Adipocyte (in vitro differentiated cells): ENCODE measurements at regions not wholly inside any gene's neighbourhood (a gene's known extent, or its start where the extent isn't known, plus 50 kb on each side); places are given as distances from the start of the nearest gene placed in this dataset.

ENCODE experiments used
- DNase-seq: peaks from one replicate; pipeline ENCODE4 v3.0.0-alpha.2; 2015; ENCODE audit warnings: low read depth
- H3K27me3 ChIP-seq: replicated peaks from 2 replicates; pipeline ENCODE4 v1.7.0; 2013; ENCODE audit warnings: mild to moderate bottlenecking, low read length, moderate library complexity; ENCODE audit not compliant: control insufficient read depth, insufficient read depth
- H3K36me3 ChIP-seq: 2 replicates; pipeline ENCODE4 v1.7.0; 2013; ENCODE audit warnings: low read length, mild to moderate bottlenecking, moderate library complexity; ENCODE audit not compliant: control insufficient read depth, insufficient read depth, severe bottlenecking
- H3K4me1 ChIP-seq: 2 replicates; pipeline ENCODE4 v1.7.0; 2013; ENCODE audit warnings: mild to moderate bottlenecking, low read length, moderate library complexity; ENCODE audit not compliant: control insufficient read depth, insufficient read depth
- H3K4me3 ChIP-seq: 2 replicates; pipeline ENCODE4 v1.7.0; 2013; ENCODE audit warnings: mild to moderate bottlenecking, low read length, moderate library complexity
- H3K9ac ChIP-seq: 2 replicates; pipeline ENCODE4 v1.7.0; 2013; ENCODE audit warnings: mild to moderate bottlenecking, low read length, moderate library complexity
- H3K9me3 ChIP-seq: 2 replicates; pipeline ENCODE4 v1.7.0; 2013; ENCODE audit warnings: mild to moderate bottlenecking, low read length, moderate library complexity; ENCODE audit not compliant: control insufficient read depth

DNA sequence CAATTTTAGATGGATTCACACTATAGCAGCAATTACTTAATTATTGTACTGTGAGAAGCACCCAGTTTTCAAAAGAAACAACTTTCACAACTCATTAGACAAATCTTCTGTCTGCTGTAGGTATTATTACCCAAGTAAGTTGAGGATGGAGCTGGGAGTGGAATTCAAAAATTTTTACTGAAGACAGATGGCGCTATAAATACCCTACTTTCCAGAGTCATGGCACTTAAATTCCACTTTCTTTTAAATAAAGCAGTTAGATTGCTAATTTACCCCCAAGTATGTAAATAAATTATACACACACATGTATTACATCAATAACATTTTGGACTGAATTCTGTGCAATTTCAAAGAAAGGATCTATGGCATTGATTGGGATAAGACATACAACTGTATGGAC, 166.8 kb downstream of the FTCDNL1 start:
- Histone ChIP-seq H3K27me3 (no peaks in the 10 kb centered on the region), H3K9ac (no peak overlapping the region), H3K9me3 (no peaks in the 10 kb centered on the region), H3K36me3 (no peaks in the 10 kb centered on the region), H3K4me1 (no peaks in the 10 kb centered on the region), H3K4me3 (no peak overlapping the region)
- no peak for DNase-seq

DNA sequence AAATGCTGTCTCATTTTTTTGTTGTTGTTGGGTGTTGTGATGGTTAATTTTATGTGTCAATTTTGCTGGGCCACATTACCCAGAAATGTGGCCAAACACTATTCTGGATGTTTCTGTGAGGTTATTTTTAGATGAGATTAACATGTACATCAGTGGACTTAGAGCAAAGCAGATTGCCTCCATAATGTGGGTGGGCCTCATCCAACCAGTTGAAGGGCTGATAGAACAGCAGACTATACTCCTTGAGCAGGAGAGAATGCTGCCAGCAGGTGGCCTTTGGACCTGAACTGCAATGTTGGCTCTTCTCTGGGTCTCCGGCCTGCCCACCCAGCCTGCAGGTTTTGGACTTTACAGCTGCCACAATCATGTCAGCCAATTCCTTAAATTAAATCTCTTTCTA, 169.0 kb downstream of the FTCDNL1 start:
- no peaks in the 10 kb centered on the region for H3K36me3 ChIP-seq
- DNase-seq: no peak
- H3K9ac ChIP-seq: no peak overlapping the region
- H3K9me3 ChIP-seq: no peaks in the 10 kb centered on the region
- no peaks in the 10 kb centered on the region for H3K4me1 ChIP-seq
- H3K27me3 ChIP-seq: no peaks in the 10 kb centered on the region
- no peak overlapping the region for H3K4me3 ChIP-seq

DNA sequence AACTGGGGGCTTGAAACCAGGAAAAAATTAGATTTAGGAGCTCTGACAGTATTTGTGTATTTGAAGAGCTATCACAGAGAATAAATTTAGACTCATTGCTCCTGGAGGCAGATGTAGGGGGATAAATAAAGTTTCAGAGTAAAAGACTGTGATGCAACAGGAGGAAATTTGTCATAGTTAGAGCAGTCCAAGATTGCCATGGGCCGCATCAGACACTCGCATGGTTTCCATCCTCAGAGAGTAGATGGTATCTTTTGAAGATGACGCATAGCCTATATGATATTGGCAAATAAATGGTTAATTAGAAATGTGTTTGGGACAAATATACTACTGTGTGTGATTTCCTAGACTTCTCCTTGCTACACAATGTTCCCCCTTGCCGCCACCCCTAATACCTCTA, 170.5 kb downstream of the FTCDNL1 start:
- H3K9ac ChIP-seq: no peak overlapping the region
- H3K36me3 ChIP-seq: no peaks in the 10 kb centered on the region
- H3K4me1 ChIP-seq: no peaks in the 10 kb centered on the region
- H3K27me3 ChIP-seq: no peaks in the 10 kb centered on the region
- no peak overlapping the region for H3K4me3 ChIP-seq
- no peak for DNase-seq
- H3K9me3 ChIP-seq: no peaks in the 10 kb centered on the region

DNA sequence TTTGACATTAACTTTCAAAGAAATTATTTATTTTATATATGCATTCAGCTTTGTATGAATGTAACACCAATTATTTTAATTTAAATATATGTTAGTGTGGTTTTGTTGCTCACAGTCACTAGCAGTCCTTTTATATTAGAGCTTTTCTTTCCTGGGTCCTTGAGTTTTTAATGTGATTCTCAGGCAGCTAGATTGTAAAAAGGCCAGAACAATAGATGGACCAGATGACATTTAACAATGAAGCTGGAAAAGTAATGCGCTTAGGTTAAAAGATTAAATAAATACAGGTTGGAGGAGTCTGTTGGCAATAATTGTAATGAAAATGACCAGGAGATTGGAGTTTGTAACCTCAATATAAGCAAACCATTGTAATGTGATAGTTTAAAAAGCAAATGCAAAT, 171.1 kb downstream of the FTCDNL1 start:
- H3K9ac ChIP-seq: no peak overlapping the region
- no peaks in the 10 kb centered on the region for H3K27me3 ChIP-seq
- H3K36me3 ChIP-seq: no peaks in the 10 kb centered on the region
- no peak for DNase-seq
- H3K4me3 ChIP-seq: no peak overlapping the region
- no peaks in the 10 kb centered on the region for H3K9me3 ChIP-seq
- no peaks in the 10 kb centered on the region for H3K4me1 ChIP-seq

DNA sequence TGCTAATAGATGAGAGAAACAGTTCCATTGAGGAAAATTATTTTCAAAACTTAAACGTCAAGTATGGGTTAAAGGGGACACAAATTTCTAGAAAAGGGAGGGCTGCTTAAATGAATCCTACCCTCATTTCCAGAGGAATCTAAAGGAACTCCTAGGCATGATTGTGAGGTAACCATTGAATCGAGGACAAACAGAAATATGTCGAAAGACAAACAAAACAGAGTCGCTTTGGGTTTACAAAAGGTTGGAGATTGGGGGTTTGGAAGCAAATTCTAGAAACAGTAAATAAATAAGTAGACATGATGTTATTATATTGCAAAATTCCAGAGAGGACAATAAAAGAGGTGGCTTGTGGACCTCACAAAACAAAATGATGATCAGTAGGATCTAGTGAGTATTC, 173.1 kb downstream of the FTCDNL1 start:
- H3K36me3 ChIP-seq: no peaks in the 10 kb centered on the region
- no peak for DNase-seq
- H3K9me3 ChIP-seq: no peaks in the 10 kb centered on the region
- no peak overlapping the region for H3K4me3 ChIP-seq
- peaks cover 4% of the 10 kb centered on the region for H3K4me1 ChIP-seq
- no peaks in the 10 kb centered on the region for H3K27me3 ChIP-seq
- no peak overlapping the region for H3K9ac ChIP-seq

DNA sequence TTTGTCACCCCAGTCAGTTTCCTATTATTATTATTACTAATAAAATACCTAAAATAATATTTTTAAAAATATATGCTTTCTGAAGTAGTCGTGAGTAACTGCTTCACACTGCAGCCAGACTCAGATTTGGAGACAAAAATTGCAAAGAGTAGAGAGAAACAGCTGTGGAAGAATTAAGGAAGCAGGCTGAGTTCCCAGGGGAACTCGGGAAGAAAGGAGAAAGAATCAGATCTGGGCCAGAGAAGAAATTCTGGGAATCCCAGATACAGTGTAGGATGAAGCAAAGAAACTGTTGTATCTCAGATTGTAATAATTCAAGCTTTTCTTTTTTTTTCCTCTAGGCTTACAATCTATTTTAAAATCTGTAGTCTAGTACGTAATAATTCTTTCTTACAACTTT, 182.3 kb downstream of the FTCDNL1 start:
- no peaks in the 10 kb centered on the region for H3K27me3 ChIP-seq
- no peaks in the 10 kb centered on the region for H3K36me3 ChIP-seq
- H3K9me3 ChIP-seq: no peaks in the 10 kb centered on the region
- DNase-seq: peak; percentile 10
- no peak overlapping the region for H3K9ac ChIP-seq
- no peak overlapping the region for H3K4me3 ChIP-seq
- H3K4me1 ChIP-seq: no peaks in the 10 kb centered on the region

DNA sequence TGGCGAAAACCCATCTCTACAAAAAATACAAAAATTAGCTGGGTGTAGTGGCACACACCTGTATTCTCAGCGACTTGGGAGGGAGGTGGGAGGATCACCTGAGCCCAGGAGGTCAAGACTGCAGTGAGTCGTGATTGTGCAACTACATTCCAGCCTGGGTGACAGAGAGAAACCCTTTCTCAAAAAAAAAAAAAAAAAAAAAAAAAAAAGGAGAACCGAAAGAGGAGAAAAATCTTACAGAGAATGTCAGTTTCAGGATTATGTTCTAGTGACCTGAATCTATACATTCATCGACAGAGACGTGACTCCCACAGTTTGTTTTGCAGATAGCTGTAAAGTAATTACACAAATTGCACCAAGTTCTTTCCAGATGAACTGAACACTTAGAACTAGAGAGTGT, 187.8 kb downstream of the FTCDNL1 start:
- no peaks in the 10 kb centered on the region for H3K27me3 ChIP-seq
- no peaks in the 10 kb centered on the region for H3K9me3 ChIP-seq
- no peaks in the 10 kb centered on the region for H3K36me3 ChIP-seq

DNA sequence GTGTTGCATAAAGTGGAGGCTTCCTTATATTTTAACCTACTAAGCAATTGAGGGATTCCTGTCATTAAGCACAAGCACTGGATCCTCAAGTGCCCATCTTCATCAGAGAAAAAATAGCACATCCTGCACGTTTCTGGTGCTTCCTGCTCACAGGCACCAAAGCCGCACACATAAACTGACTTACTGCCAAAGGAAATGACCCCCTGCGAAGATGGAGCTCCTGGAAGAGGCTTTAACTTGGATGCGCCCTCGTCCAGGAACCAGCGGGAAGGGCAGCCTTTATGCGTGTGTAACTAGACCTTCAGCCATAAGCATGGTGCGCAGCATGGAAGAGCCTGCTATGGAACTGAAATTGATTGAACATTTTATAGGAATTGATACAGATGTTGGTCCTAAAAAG, 188.7 kb downstream of the FTCDNL1 start:
- Histone ChIP-seq H3K27me3 (no peaks in the 10 kb centered on the region), H3K9me3 (peaks cover 3% of the 10 kb centered on the region), H3K4me3 (no peak overlapping the region), H3K36me3 (no peaks in the 10 kb centered on the region), H3K4me1 (no peaks in the 10 kb centered on the region), H3K9ac (no peak overlapping the region)
- DNase-seq: no peak

More for the DNA sequence above, 187.8 kb downstream of the FTCDNL1 start:
- Histone ChIP-seq H3K9ac (no peak overlapping the region), H3K4me1 (no peaks in the 10 kb centered on the region), H3K4me3 (no peak overlapping the region)
- no peak for DNase-seq

DNA sequence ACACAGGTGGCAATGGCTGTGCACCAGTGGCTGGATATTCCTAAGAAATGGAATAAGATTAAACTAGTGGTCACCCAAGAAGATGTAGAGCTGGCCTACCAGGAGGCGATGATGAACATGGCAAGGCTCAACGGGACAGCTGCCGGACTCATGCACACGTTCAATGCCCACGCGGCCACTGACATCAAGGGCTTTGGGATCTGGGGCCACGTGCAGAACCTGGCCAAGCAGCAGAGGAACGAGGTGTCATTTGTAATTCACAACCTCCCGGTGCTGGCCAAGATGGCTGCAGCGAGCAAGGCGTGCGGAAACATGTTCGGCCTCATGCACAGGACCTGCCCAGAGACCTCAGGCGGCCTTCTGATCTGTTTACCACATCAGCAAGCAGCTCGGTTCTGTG, 190.8 kb downstream of the FTCDNL1 start:
- Histone ChIP-seq H3K27me3 (no peaks in the 10 kb centered on the region), H3K9me3 (peaks cover 8% of the 10 kb centered on the region), H3K9ac (no peak overlapping the region), H3K4me3 (no peak overlapping the region), H3K36me3 (no peaks in the 10 kb centered on the region), H3K4me1 (no peaks in the 10 kb centered on the region)
- DNase-seq: no peak

DNA sequence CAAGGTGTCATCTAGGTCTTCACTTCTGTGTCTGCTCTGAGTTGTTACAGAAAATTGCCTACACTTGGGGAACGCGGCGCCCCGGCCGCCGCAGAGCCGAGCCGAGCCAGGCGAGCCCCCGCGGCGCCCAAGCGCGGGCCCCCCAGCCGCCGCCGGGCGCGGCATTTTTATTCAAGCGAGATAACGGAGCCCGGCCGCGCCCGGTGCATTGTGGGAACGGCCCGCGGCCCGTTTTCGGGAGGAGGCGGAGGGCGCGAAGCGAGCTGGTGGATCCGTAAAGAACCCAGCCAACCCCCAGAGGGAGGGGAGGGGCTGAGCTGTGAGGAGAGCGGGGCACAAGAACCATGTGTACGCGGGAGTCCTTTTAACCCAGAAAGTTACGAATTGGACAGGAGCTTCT, 191.8 kb downstream of the FTCDNL1 start:
- H3K27me3 ChIP-seq: no peaks in the 10 kb centered on the region
- H3K9ac ChIP-seq: peak overlapping the region; percentile 81
- peaks cover 16% of the 10 kb centered on the region for H3K9me3 ChIP-seq
- no peaks in the 10 kb centered on the region for H3K4me1 ChIP-seq
- H3K4me3 ChIP-seq: peak overlapping the region; percentile 82
- H3K36me3 ChIP-seq: no peaks in the 10 kb centered on the region
- peak; percentile 66 for DNase-seq

DNA sequence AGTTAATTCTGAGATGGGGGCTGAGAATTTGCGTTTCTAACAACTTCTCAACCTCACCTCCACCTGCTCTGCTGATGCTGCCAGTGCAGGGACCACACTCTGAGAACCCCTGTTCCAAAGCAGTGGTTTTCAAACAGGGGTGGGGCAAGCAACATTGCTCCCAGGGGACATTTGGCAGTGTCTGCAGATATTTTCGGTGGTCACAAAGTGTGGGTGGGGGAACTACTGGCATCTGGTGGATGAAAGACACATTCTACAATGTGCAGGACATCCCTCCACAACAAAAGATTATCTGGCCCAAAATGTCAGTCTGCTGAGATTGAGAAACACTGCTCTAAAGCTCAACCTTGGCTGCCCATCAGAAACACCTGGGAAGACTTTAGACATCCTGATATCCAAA, 188.7 kb upstream of the SATB2 start:
- H3K9me3 ChIP-seq: no peaks in the 10 kb centered on the region
- H3K4me1 ChIP-seq: no peaks in the 10 kb centered on the region
- no peak overlapping the region for H3K4me3 ChIP-seq
- no peak for DNase-seq
- no peaks in the 10 kb centered on the region for H3K36me3 ChIP-seq
- no peak overlapping the region for H3K9ac ChIP-seq
- H3K27me3 ChIP-seq: peaks cover 16% of the 10 kb centered on the region

DNA sequence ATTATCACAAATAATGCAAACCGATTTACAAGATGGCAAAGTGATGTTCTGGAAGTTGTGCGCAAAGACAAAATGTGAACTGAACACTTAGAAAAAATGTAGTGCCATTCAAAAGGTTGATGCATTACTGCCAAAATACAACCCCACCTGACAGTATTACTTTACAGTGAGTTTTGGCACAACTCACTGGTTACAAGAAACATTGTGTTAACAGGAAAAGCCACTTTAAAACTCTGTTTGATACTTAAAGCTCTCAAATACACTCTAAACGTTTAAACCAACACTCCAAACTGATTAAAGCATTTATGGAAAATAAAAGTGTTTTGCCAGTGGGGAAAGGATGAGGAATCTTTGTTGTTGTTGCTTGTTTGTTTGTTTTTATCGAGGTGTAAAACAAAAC, 173.4 kb upstream of the SATB2 start:
- no peak for DNase-seq
- Histone ChIP-seq H3K27me3 (no peaks in the 10 kb centered on the region), H3K9ac (no peak overlapping the region), H3K36me3 (no peaks in the 10 kb centered on the region), H3K9me3 (no peaks in the 10 kb centered on the region), H3K4me1 (no peaks in the 10 kb centered on the region), H3K4me3 (no peak overlapping the region)
